Hepatocyte (in vitro differentiated cells): ENCODE measurements at regions not wholly inside any gene's neighbourhood (a gene's known extent, or its start where the extent isn't known, plus 50 kb on each side); places are given as distances from the start of the nearest gene placed in this dataset.

Experiments used
- EZH2 ChIP-seq: fragments of 200-600 bp; sonication (generic); IDR thresholded peaks from 2 replicates; pipeline ENCODE4 v1.6.1; 2016; ENCODE audit warnings: antibody characterized with exemption, mild to moderate bottlenecking, borderline replicate concordance
- TF ChIP-seq, protein P1 (sequence below): fragments of 200-600 bp; sonication (generic); IDR thresholded peaks from 2 replicates; pipeline ENCODE4 v1.5.1; 2016; ENCODE audit warnings: antibody characterized with exemption, mild to moderate bottlenecking; ENCODE audit not compliant: poor library complexity

DNA sequence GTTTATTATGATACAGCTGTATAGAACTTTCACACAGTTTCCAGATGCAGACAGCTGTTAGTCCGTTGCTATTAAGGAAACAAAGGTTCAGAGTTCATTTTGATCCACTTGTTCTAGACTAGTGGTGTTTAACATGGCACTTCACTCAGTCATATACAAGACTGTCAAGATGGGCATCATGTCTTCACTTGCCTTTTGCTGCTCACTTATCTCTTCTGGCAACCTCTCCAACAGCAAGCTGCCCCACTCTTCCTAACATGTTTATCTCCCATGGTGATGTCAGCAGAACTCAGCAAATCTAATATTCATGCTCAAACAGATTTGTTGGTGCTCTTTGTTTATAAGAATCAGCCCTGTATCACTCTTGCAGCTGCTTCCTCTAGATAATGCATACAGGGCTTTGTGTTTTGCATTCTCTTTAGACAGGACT, 236.2 kb upstream of the HAND2 start:
- TF ChIP-seq EZH2 = no peak
- TF ChIP-seq, protein P1, sequence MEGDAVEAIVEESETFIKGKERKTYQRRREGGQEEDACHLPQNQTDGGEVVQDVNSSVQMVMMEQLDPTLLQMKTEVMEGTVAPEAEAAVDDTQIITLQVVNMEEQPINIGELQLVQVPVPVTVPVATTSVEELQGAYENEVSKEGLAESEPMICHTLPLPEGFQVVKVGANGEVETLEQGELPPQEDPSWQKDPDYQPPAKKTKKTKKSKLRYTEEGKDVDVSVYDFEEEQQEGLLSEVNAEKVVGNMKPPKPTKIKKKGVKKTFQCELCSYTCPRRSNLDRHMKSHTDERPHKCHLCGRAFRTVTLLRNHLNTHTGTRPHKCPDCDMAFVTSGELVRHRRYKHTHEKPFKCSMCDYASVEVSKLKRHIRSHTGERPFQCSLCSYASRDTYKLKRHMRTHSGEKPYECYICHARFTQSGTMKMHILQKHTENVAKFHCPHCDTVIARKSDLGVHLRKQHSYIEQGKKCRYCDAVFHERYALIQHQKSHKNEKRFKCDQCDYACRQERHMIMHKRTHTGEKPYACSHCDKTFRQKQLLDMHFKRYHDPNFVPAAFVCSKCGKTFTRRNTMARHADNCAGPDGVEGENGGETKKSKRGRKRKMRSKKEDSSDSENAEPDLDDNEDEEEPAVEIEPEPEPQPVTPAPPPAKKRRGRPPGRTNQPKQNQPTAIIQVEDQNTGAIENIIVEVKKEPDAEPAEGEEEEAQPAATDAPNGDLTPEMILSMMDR = no peak
